ENCODE measurements at regions not wholly inside any gene's neighbourhood (a gene's known extent, or its start where the extent isn't known, plus 50 kb on each side); places are given as distances from the start of the nearest gene placed in this dataset.

DNA sequence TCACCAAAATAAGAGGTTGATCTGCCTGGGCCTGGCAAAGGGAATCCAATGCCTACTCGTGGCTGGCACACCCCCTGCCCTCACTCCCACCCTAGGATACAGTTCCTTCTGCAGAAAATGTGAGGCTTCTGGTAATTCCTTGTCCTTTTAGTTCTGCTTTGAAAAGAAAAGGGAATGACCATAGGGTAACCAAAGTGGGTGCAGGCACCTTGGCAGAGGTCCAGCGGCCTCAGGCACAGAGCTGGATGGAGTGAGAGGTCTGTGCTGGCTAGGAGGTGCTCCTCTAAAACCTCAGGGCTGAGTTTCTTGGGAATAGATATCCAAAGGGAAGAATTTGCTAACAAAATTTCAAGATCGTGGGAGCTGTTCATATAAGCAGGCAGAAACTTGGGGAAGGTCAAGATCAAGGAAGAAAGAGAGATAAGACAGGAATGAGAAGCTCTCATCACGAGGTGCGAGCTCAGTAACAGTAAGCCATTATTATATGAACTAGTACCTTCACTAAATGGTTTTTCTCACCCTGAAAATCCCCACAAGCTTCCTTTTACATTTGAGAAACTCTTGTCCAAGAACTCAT is 293.1 kb upstream of the LYPLAL1 start:
- DNase-seq (ENCODE audit: low spot score in 2 of 2) (no peak), ATAC-seq (replicated peaks; ENCODE audit: extremely low read depth, poor library complexity, severe bottlenecking) (no peak)
- H3K9me3 Mint-ChIP-seq: peaks cover 5% of the 10 kb centered on the region
- H3K27me3 Mint-ChIP-seq: no peaks in the 10 kb centered on the region
- no peaks in the 10 kb centered on the region for H3K36me3 Mint-ChIP-seq (ENCODE audit: insufficient read depth)
- H3K4me1 Mint-ChIP-seq: no peaks in the 10 kb centered on the region
- no peak overlapping the region for H3K27ac Mint-ChIP-seq (ENCODE audit: low read depth)
- no peak overlapping the region for H3K4me3 Mint-ChIP-seq

DNA sequence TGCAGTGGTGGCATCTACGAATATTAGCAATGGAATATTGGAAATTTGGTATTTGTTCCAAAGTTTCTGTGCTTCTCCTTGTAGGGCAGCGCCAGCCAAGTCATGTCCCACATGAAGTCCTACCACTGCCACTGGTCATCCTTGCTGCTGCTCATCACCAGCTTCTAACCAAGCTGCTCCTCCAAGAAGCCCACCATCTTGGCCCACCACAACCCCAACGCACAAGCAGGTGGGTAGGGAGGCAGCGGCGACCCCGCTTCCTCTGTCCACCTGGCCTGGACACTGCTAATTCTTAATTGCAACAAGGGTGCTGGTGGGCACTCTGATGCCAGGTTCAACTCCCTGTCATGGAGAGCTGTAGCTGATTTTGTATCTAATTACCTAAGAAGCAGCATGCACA is 291.2 kb upstream of the LYPLAL1 start:
- DNase-seq (ENCODE audit: low spot score in 2 of 2): no peak
- H3K4me3 Mint-ChIP-seq: no peak overlapping the region
- no peaks in the 10 kb centered on the region for H3K36me3 Mint-ChIP-seq (ENCODE audit: insufficient read depth)
- no peaks in the 10 kb centered on the region for H3K4me1 Mint-ChIP-seq
- no peak for ATAC-seq (replicated peaks; ENCODE audit: extremely low read depth, poor library complexity, severe bottlenecking)
- peaks cover 5% of the 10 kb centered on the region for H3K9me3 Mint-ChIP-seq
- no peak overlapping the region for H3K27ac Mint-ChIP-seq (ENCODE audit: low read depth)
- no peaks in the 10 kb centered on the region for H3K27me3 Mint-ChIP-seq

DNA sequence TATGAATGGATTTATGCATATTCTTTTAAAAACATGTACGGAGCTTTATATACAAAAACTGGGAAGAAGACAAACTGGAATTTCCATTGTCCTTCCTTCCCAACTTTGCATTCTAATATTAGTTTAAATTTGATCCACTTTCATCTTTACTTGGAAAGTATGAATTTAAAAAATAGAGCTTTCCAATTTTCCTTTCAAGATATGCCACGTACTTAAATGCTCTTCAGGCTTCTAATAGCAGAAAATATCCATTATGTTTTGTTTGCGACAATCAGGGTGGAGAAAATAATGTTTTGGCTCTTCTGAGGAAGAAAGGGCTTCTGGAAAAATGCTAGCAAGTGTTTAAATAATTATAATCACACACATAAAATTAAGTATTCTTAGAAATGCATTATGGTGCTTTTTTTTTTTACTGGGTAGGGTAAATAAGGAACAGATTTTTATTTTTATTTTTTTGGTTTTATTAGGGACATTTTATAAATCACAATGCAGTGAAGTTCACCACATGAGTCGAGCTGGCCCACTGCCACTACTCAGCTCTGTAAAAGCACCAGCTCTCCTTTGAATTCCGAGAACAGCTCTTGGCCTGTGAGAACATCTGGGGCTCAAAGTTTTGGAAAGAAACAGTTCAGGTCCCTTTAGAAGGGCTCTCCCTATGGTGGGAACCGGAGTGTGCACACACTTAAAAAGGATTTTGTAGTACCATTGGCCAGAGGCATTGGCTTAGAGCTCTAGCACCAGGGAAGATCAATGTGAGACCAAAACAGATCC is 287.4 kb upstream of the LYPLAL1 start:
- Mint-ChIP-seq H3K4me1 (no peaks in the 10 kb centered on the region), H3K27me3 (no peaks in the 10 kb centered on the region), H3K36me3 (ENCODE audit: insufficient read depth) (no peaks in the 10 kb centered on the region), H3K9me3 (peaks cover 5% of the 10 kb centered on the region), H3K27ac (ENCODE audit: low read depth) (no peak overlapping the region), H3K4me3 (no peak overlapping the region)
- DNase-seq (ENCODE audit: low spot score in 2 of 2) (no peak), ATAC-seq (replicated peaks; ENCODE audit: extremely low read depth, poor library complexity, severe bottlenecking) (no peak)

DNA sequence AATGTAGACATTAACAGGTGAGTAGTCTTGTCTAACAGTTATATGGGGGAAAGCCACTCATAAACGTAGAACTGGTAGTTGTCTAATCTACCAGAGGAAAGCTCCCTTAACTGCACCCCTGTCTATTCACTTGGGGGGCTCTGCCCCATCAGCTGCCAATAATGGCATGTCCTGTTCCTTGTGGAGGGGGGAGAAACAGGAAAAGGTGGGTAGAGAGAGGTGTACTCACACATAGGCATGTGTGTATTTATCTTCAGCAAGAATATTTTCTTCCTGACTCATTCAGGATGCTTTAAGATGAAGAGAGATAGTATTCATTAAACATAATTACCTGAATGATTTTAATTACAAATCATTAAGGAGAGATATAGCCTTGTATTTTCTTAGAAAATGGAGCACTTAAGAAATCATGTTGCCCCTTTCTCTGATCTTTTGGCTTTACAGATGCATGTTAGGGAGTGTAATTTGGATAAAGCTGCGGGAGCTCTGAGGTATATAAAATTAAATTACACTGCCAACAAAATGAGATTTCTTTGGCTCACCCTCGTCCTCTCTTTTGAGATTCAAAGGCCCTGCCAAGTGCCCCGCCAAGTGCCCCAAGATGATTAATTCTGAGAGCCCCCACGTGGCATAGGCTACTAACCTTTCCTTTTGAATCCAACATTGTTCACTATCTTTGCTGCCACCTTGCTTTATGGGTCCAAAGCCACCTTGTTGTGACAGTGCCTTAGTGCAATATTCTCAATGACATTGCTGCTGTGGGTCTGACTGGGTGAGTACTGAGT is 286.3 kb upstream of the LYPLAL1 start:
- Mint-ChIP-seq H3K27me3 (no peaks in the 10 kb centered on the region), H3K4me3 (no peak overlapping the region), H3K9me3 (peaks cover 5% of the 10 kb centered on the region), H3K36me3 (ENCODE audit: insufficient read depth) (no peaks in the 10 kb centered on the region), H3K27ac (ENCODE audit: low read depth) (no peak overlapping the region), H3K4me1 (no peaks in the 10 kb centered on the region)
- no peak for DNase-seq (ENCODE audit: low spot score in 2 of 2)
- no peak for ATAC-seq (replicated peaks; ENCODE audit: extremely low read depth, poor library complexity, severe bottlenecking)

DNA sequence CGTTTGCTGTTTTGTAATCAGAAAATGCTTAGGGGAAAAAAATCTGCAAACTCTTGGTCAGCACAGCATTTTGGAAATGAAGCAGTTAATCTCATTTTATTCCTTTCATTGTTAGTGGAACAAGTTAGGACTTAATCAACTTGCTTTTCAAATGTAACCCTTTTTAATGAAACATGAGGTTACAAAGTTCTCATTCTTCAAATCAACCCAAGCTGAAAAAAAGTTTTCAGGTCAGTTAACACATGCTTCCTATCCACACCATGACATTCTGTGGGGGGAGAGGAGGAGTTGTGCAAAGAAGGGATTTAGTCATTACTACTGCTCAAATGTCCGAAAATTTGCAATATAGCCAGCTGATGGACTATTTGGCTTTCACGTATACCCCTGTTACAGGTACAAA is 283.2 kb upstream of the LYPLAL1 start:
- Mint-ChIP-seq H3K4me3 (no peak overlapping the region), H3K27me3 (no peaks in the 10 kb centered on the region), H3K4me1 (no peaks in the 10 kb centered on the region), H3K36me3 (ENCODE audit: insufficient read depth) (no peaks in the 10 kb centered on the region), H3K27ac (ENCODE audit: low read depth) (no peak overlapping the region), H3K9me3 (peaks cover 3% of the 10 kb centered on the region)
- DNase-seq (ENCODE audit: low spot score in 2 of 2) (no peak), ATAC-seq (replicated peaks; ENCODE audit: extremely low read depth, poor library complexity, severe bottlenecking) (no peak)

DNA sequence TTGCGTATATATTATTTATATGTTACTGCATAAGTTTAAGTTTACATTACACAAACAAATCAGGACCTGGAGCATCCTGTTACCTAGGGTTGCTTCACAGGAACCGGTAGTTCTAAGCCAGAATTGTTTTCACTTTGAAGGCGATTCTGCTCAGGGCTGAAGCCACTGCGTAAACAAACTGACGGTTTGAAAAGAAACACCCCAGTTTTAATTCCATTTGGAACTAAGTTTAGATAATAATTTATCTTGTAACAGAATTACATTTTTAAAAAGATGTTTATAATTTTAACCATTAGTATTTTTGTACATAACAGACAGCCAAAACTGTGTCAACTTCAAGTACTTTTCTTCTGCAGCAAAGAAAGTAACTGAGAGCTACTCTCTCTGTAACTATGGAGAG is 282.1 kb upstream of the LYPLAL1 start:
- Mint-ChIP-seq H3K27ac (ENCODE audit: low read depth) (no peak overlapping the region), H3K4me3 (no peak overlapping the region), H3K9me3 (peaks cover 9% of the 10 kb centered on the region), H3K36me3 (ENCODE audit: insufficient read depth) (no peaks in the 10 kb centered on the region), H3K4me1 (no peaks in the 10 kb centered on the region), H3K27me3 (no peaks in the 10 kb centered on the region)
- DNase-seq (ENCODE audit: low spot score in 2 of 2) (no peak), ATAC-seq (replicated peaks; ENCODE audit: extremely low read depth, poor library complexity, severe bottlenecking) (no peak)

DNA sequence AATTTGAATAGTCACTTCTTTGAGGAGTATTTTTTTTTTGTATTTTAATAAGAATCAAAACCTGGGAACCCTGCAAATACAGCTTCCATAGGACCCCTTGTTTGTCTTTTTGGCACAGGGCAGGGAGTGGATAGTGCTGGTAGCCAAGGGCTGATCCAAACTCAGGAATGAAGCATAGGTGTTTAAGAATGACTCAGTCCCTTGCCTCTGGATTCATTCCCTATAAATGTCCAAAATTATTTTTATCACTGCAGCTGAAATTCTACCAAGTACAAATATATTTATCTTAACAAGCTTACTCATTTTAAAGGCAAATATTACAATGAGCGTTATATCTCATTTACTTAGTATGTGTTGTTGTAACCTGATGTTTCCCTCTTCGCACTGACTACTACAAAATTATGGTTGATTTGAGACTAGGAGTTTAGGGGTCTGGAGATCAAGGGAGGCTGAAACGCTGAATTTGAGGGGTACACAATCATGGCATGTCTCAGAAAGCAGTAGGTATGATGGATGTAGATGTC is 278.6 kb upstream of the LYPLAL1 start:
- no peaks in the 10 kb centered on the region for H3K36me3 Mint-ChIP-seq (ENCODE audit: insufficient read depth)
- ATAC-seq (replicated peaks; ENCODE audit: extremely low read depth, poor library complexity, severe bottlenecking) (no peak), DNase-seq (ENCODE audit: low spot score in 2 of 2) (no peak)
- H3K9me3 Mint-ChIP-seq: peaks cover 16% of the 10 kb centered on the region
- no peaks in the 10 kb centered on the region for H3K4me1 Mint-ChIP-seq
- no peak overlapping the region for H3K4me3 Mint-ChIP-seq
- no peak overlapping the region for H3K27ac Mint-ChIP-seq (ENCODE audit: low read depth)
- no peaks in the 10 kb centered on the region for H3K27me3 Mint-ChIP-seq

DNA sequence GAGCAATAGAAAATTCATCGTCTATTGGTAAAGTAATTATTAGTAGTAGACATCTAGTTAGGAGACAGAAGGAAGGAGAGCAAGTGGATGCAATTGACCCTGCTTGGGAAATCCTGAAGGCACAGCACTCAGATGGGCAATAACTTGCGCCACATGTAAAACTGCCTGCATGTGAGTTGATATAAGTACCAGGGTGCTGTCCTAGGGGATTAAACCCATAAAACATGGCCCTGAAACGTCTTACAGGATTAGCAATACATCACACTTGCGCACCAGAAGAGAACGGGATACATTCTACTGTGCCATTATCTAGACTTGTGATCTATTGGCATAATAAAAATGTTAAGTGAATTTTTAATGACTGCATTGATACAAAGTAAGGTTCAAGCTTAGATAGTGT is 277.5 kb upstream of the LYPLAL1 start:
- no peak overlapping the region for H3K4me3 Mint-ChIP-seq
- no peaks in the 10 kb centered on the region for H3K27me3 Mint-ChIP-seq
- peaks cover 16% of the 10 kb centered on the region for H3K9me3 Mint-ChIP-seq
- H3K4me1 Mint-ChIP-seq: no peaks in the 10 kb centered on the region
- ATAC-seq (replicated peaks; ENCODE audit: extremely low read depth, poor library complexity, severe bottlenecking) (no peak), DNase-seq (ENCODE audit: low spot score in 2 of 2) (no peak)
- H3K36me3 Mint-ChIP-seq (ENCODE audit: insufficient read depth): no peaks in the 10 kb centered on the region
- H3K27ac Mint-ChIP-seq (ENCODE audit: low read depth): no peak overlapping the region

DNA sequence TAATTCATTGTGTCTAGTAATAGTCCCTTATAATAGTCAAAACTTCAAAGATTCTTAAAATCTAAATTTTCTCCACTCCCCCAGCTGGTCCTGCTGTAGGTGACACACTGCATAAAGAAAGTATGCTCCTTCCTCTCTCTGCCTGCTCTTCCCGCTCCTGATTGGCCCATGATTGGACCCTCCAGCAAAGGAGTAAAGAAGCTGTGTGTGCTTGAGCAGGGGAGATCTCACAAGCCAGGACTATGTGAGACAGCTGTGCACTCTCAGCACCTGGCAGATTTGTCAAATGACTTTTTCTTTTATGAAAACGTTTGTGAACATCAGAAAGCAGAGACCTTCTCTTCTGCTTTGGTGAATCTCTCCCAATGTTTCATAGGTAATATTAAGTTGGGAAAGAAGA is 274.8 kb upstream of the LYPLAL1 start:
- H3K36me3 Mint-ChIP-seq (ENCODE audit: insufficient read depth): no peaks in the 10 kb centered on the region
- no peak overlapping the region for H3K4me3 Mint-ChIP-seq

DNA sequence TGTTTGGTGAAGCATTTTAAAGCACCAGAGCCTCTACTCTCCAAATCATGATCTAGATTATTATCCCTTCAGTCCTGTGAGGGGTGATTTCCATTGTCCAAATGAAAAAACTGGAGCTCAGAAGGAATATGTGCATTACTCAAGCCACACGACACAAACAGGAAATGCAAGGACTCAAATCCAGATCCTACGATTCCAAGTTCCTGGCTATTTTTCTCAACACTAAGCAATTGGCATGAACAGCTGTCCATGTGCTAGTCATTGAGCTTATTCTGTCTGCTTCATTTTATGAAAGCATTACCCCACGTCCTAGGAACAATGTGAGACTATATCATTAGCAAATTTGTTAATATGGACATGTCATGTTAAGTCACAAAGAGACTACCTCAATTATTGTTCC is 273.1 kb upstream of the LYPLAL1 start:
- Mint-ChIP-seq H3K36me3 (ENCODE audit: insufficient read depth) (no peaks in the 10 kb centered on the region), H3K4me3 (no peak overlapping the region), H3K4me1 (no peaks in the 10 kb centered on the region), H3K9me3 (peaks cover 12% of the 10 kb centered on the region), H3K27ac (ENCODE audit: low read depth) (no peak overlapping the region), H3K27me3 (no peaks in the 10 kb centered on the region)
- no peak for ATAC-seq (replicated peaks; ENCODE audit: extremely low read depth, poor library complexity, severe bottlenecking)
- DNase-seq (ENCODE audit: low spot score in 2 of 2): no peak

More for the DNA sequence above, 274.8 kb upstream of the LYPLAL1 start:
- Mint-ChIP-seq H3K27ac (ENCODE audit: low read depth) (no peak overlapping the region), H3K27me3 (no peaks in the 10 kb centered on the region), H3K4me1 (no peaks in the 10 kb centered on the region), H3K9me3 (peaks cover 16% of the 10 kb centered on the region)
- DNase-seq (ENCODE audit: low spot score in 2 of 2): no peak
- no peak for ATAC-seq (replicated peaks; ENCODE audit: extremely low read depth, poor library complexity, severe bottlenecking)

DNA sequence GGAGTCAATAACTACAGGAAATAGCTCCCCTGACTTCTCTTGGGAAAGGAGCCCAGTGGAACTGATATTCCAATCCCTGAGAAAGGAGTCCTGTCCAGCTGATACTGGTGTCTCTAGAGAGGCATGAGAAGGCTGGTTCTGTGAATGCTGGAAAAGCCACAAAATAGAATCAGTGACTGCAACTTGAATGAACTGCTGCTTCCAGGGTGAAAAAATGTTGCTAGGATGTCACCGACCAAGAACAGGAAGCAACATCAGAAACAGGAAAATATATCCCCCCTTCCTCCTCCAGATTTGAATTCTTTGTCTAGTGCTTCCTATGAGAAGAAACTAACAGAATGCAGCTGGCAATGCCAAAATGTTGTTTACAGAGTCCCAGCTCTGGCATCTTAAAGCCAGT is 269.3 kb upstream of the LYPLAL1 start:
- no peaks in the 10 kb centered on the region for H3K36me3 Mint-ChIP-seq (ENCODE audit: insufficient read depth)
- H3K4me3 Mint-ChIP-seq: no peak overlapping the region
- no peak overlapping the region for H3K27ac Mint-ChIP-seq (ENCODE audit: low read depth)
- DNase-seq (ENCODE audit: low spot score in 2 of 2) (no peak), ATAC-seq (replicated peaks; ENCODE audit: extremely low read depth, poor library complexity, severe bottlenecking) (no peak)
- H3K9me3 Mint-ChIP-seq: peaks cover 2% of the 10 kb centered on the region
- no peaks in the 10 kb centered on the region for H3K4me1 Mint-ChIP-seq
- no peaks in the 10 kb centered on the region for H3K27me3 Mint-ChIP-seq

DNA sequence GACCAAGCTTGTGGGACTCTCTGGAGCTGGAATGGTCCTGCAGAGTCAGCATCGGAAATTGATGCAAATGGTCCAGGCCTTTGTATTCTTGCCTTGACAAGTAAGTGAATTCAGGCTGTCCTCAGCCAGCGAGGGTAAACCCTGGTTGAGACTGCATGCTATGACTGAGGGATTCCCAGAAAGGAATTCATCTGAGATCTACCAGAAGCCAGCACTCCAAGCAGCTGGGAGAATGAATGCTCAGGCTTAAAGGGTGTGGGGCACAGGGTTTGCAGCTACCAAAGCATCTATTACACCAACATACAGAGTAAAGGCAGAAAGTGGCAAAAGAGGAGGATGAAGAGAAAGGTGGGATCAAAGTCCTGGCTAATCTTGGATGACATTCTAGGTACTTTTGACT is 257.0 kb upstream of the LYPLAL1 start:
- H3K27ac Mint-ChIP-seq (ENCODE audit: low read depth): no peak overlapping the region
- no peaks in the 10 kb centered on the region for H3K27me3 Mint-ChIP-seq
- no peaks in the 10 kb centered on the region for H3K36me3 Mint-ChIP-seq (ENCODE audit: insufficient read depth)
- no peak for DNase-seq (ENCODE audit: low spot score in 2 of 2)
- peaks cover 7% of the 10 kb centered on the region for H3K9me3 Mint-ChIP-seq
- no peaks in the 10 kb centered on the region for H3K4me1 Mint-ChIP-seq
- ATAC-seq (replicated peaks; ENCODE audit: extremely low read depth, poor library complexity, severe bottlenecking): no peak
- H3K4me3 Mint-ChIP-seq: no peak overlapping the region

DNA sequence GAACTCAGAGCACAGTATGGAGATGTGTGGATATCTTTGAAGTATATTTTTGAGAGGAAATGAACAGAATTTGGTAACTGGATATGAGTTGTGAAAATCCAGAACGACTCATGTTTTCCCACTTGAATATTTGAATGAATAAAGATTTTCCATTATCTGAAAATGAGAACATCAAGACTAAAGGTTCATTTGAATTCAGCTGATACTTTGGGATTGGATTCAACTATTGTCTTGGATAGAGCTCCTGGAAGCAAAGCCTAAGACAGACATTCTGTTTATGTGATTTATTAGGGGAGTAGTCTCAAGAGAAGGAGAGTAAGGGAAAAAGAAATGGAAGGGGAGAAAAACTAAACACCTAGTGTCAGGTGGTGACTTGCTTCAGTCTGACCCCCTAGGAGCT is 256.0 kb upstream of the LYPLAL1 start:
- ATAC-seq (replicated peaks; ENCODE audit: extremely low read depth, poor library complexity, severe bottlenecking): no peak
- no peak for DNase-seq (ENCODE audit: low spot score in 2 of 2)
- H3K27me3 Mint-ChIP-seq: no peaks in the 10 kb centered on the region
- H3K4me1 Mint-ChIP-seq: no peaks in the 10 kb centered on the region
- peaks cover 7% of the 10 kb centered on the region for H3K9me3 Mint-ChIP-seq
- H3K27ac Mint-ChIP-seq (ENCODE audit: low read depth): no peak overlapping the region
- H3K4me3 Mint-ChIP-seq: no peak overlapping the region
- H3K36me3 Mint-ChIP-seq (ENCODE audit: insufficient read depth): no peaks in the 10 kb centered on the region
